HepG2 (cell line): ENCODE measurements at regions not wholly inside any gene's neighbourhood (a gene's known extent, or its start where the extent isn't known, plus 50 kb on each side); places are given as distances from the start of the nearest gene placed in this dataset.

Experiments used
- MAX ChIP-seq: IDR thresholded peaks from 2 replicates; pipeline ENCODE4 v1.6.1; 2012; ENCODE audit warnings: inconsistent platforms
- ZNF33B ChIP-seq: sonication (generic); formaldehyde crosslinking; IDR thresholded peaks from 2 replicates; pipeline ENCODE4 v1.5.1; 2020; ENCODE audit warnings: mild to moderate bottlenecking, missing genetic modification reagents
- TF ChIP-seq, protein P1 (sequence below): sonication (generic); formaldehyde crosslinking; IDR thresholded peaks from 2 replicates; pipeline ENCODE4 v1.4.0; 2020; ENCODE audit warnings: mild to moderate bottlenecking, missing genetic modification reagents
- TF ChIP-seq, protein P2 (sequence below): sonication (generic); formaldehyde crosslinking; IDR thresholded peaks from 2 replicates; pipeline ENCODE4 v1.4.0; 2020; ENCODE audit warnings: missing genetic modification reagents, borderline replicate concordance

DNA sequence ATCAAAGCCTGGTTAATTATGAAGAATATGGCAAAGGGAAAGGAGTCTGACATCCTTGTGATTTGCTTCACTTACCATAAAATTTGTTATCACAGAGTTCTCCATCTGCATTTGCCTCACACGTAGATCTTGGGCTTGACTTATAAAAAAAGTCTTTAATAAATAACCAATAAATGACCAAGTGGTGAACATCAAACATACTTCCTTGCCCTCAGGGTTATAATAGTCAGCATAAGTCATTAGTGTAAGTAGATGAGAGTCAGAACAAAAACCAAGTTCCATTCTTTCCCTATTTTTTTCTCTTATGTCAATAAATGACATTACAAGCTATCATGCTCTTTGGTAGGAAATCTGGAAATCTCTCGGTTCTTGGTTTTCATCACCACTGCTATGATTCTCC is 635.4 kb upstream of the ATXN7L3B start:
- TF ChIP-seq, protein P1, sequence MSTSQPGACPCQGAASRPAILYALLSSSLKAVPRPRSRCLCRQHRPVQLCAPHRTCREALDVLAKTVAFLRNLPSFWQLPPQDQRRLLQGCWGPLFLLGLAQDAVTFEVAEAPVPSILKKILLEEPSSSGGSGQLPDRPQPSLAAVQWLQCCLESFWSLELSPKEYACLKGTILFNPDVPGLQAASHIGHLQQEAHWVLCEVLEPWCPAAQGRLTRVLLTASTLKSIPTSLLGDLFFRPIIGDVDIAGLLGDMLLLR (CRISPR knock-in tag) = no peak
- TF ChIP-seq, protein P2, sequence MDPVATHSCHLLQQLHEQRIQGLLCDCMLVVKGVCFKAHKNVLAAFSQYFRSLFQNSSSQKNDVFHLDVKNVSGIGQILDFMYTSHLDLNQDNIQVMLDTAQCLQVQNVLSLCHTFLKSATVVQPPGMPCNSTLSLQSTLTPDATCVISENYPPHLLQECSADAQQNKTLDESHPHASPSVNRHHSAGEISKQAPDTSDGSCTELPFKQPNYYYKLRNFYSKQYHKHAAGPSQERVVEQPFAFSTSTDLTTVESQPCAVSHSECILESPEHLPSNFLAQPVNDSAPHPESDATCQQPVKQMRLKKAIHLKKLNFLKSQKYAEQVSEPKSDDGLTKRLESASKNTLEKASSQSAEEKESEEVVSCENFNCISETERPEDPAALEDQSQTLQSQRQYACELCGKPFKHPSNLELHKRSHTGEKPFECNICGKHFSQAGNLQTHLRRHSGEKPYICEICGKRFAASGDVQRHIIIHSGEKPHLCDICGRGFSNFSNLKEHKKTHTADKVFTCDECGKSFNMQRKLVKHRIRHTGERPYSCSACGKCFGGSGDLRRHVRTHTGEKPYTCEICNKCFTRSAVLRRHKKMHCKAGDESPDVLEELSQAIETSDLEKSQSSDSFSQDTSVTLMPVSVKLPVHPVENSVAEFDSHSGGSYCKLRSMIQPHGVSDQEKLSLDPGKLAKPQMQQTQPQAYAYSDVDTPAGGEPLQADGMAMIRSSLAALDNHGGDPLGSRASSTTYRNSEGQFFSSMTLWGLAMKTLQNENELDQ = no peak
- TF ChIP-seq MAX = no peak
- no peak for TF ChIP-seq ZNF33B (CRISPR knock-in tag)
